Neuronal stem cell (in vitro differentiated cells): ENCODE measurements at regions not wholly inside any gene's neighbourhood (a gene's known extent, or its start where the extent isn't known, plus 50 kb on each side); places are given as distances from the start of the nearest gene placed in this dataset.

Experiments
- DNase-seq: peaks from one replicate; pipeline ENCODE4 v3.0.0-alpha.2; 2013; ENCODE audit warnings: low spot score
- H2AFZ ChIP-seq: one replicate; pipeline ENCODE4 v1.6.1; 2013; ENCODE audit warnings: mild to moderate bottlenecking, low read length, inconsistent platforms
- H2AK5ac ChIP-seq: 2 replicates; pipeline ENCODE4 v1.6.1; 2013; ENCODE audit warnings: low read depth, mild to moderate bottlenecking, inconsistent platforms, low read length, moderate library complexity, mixed read lengths
- H2BK120ac ChIP-seq: 2 replicates; pipeline ENCODE4 v1.6.1; 2013; ENCODE audit warnings: low read depth, mild to moderate bottlenecking, inconsistent platforms, low read length, moderate library complexity, mixed read lengths
- H2BK12ac ChIP-seq: one replicate; pipeline ENCODE4 v1.6.1; 2013; ENCODE audit warnings: low read length, inconsistent platforms
- H2BK15ac ChIP-seq: 2 replicates; pipeline ENCODE4 v1.6.1; 2013; ENCODE audit warnings: mild to moderate bottlenecking, low read length, inconsistent platforms, mixed read lengths
- H2BK5ac ChIP-seq: one replicate; pipeline ENCODE4 v1.6.1; 2013; ENCODE audit warnings: inconsistent platforms, mild to moderate bottlenecking, low read length, moderate library complexity
- H3K14ac ChIP-seq: one replicate; pipeline ENCODE4 v1.6.1; 2013; ENCODE audit warnings: low read length, inconsistent platforms
- H3K18ac ChIP-seq: 2 replicates; pipeline ENCODE4 v1.6.1; 2013; ENCODE audit warnings: low read length, inconsistent platforms
- H3K23ac ChIP-seq: 2 replicates; pipeline ENCODE4 v1.6.1; 2013; ENCODE audit warnings: low read depth, mild to moderate bottlenecking, mixed read lengths, low read length, inconsistent platforms; ENCODE audit not compliant: poor library complexity
- H3K27ac ChIP-seq: replicated peaks from 3 replicates; pipeline ENCODE4 v1.5.1; 2013; ENCODE audit warnings: low read length, inconsistent platforms
- H3K27me3 ChIP-seq, 3 experiments: 2 replicates each; pipeline ENCODE4 v1.6.1; 2013; ENCODE audit warnings: low read length in 3 of 3, mild to moderate bottlenecking in 2 of 3, inconsistent platforms in 1 of 3, low read depth in 1 of 3, mixed read lengths in 1 of 3, moderate library complexity in 1 of 3; ENCODE audit not compliant: control insufficient read depth in 3 of 3, insufficient read depth in 3 of 3
- H3K36me3 ChIP-seq, 2 donors: replicated peaks in 1 of 2; 2 replicates each; pipeline ENCODE4 v1.6.1; 2013; ENCODE audit warnings: low read length in 2 of 2; ENCODE audit not compliant: control insufficient read depth in 2 of 2, insufficient read depth in 2 of 2
- H3K4ac ChIP-seq: 2 replicates; pipeline ENCODE4 v1.6.1; 2013; ENCODE audit warnings: inconsistent platforms, mild to moderate bottlenecking, low read length, moderate library complexity
- H3K4me1 ChIP-seq, 2 donors: 1 replicate in 1 of 2; 2 replicates in 1 of 2; pipeline ENCODE4 v1.6.1; 2013; ENCODE audit warnings: low read length in 2 of 2, low read depth in 1 of 2; ENCODE audit not compliant: control insufficient read depth in 2 of 2, insufficient read depth in 1 of 2
- H3K4me2 ChIP-seq: one replicate; pipeline ENCODE4 v1.6.1; 2013; ENCODE audit warnings: mild to moderate bottlenecking, low read length, inconsistent platforms; ENCODE audit not compliant: insufficient read depth, poor library complexity, severe bottlenecking
- H3K4me3 ChIP-seq, 2 donors: 2 replicates each; pipeline ENCODE4 v1.5.1; 2013; ENCODE audit warnings: low read length in 2 of 2, mild to moderate bottlenecking in 2 of 2, inconsistent platforms in 1 of 2, moderate library complexity in 1 of 2
- H3K79me1 ChIP-seq: one replicate; pipeline ENCODE4 v1.6.1; 2013; ENCODE audit warnings: low read depth, mild to moderate bottlenecking, inconsistent platforms, low read length, moderate library complexity
- H3K9ac ChIP-seq: one replicate; pipeline ENCODE4 v1.6.1; 2013; ENCODE audit warnings: mild to moderate bottlenecking, low read depth, low read length, inconsistent platforms; ENCODE audit not compliant: poor library complexity
- H3K9me3 ChIP-seq, 2 donors: replicated peaks in 1 of 2; 2 replicates each; pipeline versions ENCODE3 to v1.6.1; 2013; ENCODE audit warnings: low read length in 2 of 2, mild to moderate bottlenecking in 2 of 2, inconsistent platforms in 1 of 2, low read depth in 1 of 2, mixed read lengths in 1 of 2, moderate library complexity in 1 of 2; ENCODE audit not compliant: control insufficient read depth in 2 of 2, insufficient read depth in 1 of 2
- H4K8ac ChIP-seq: one replicate; pipeline ENCODE4 v1.6.1; 2013; ENCODE audit warnings: low read depth, mild to moderate bottlenecking, inconsistent platforms, low read length, moderate library complexity
- H4K91ac ChIP-seq: one replicate; pipeline ENCODE4 v1.6.1; 2013; ENCODE audit warnings: low read length, low read depth, mild to moderate bottlenecking, inconsistent platforms; ENCODE audit not compliant: poor library complexity
- WGBS, 2 donors: extraction: QIAGEN DNeasy Blood & Tissue Kit; methylation state at CpG; one replicate each; pipeline ENCODE4 v1.1.7; 2013; ENCODE audit warnings: missing lambda C conversion rate in 2 of 2, mixed read lengths in 1 of 2; ENCODE audit not compliant: insufficient read length in 2 of 2, insufficient replicate concordance in 1 of 2; ENCODE audit errors: extremely low coverage in 2 of 2; 5-methylcytosine and 5-hydroxymethylcytosine counted together

- no CpG with 5 or more reads among the region's 4 CpGs for WGBS, 2 donors
- Histone ChIP-seq H3K4me1 (peaks cover 0 to 6% of the 10 kb centered on the region in 2 donors), H2BK15ac (no peak overlapping the region)
These were observed 278.2 kb upstream of the PRDM1 start for GRCh38 chr6:105807905-105808304.

GRCh38 chr6:105806486-105806920 lies 279.6 kb upstream of the PRDM1 start:
- no peak overlapping the region for H3K9ac ChIP-seq
- no peaks in the 10 kb centered on the region for H3K9me3 ChIP-seq
- no peak overlapping the region for H2BK120ac ChIP-seq
- no peak overlapping the region for H3K23ac ChIP-seq
- H3K4me2 ChIP-seq: no peak overlapping the region
- no peak overlapping the region for H2BK15ac ChIP-seq
- H2AK5ac ChIP-seq: no peak overlapping the region
- no peak for DNase-seq
- no peak overlapping the region for H2BK12ac ChIP-seq
- no peaks in the 10 kb centered on the region for H3K79me1 ChIP-seq
- H4K91ac ChIP-seq: no peak overlapping the region
- no peak overlapping the region for H3K14ac ChIP-seq
- H3K4me1 ChIP-seq: peaks cover 0 to 6% of the 10 kb centered on the region in 2 donors
- no peaks in the 10 kb centered on the region for H3K27me3 ChIP-seq
- H3K4me3 ChIP-seq: no peak overlapping the region
- no peak overlapping the region for H2BK5ac ChIP-seq
- no peaks in the 10 kb centered on the region for H3K36me3 ChIP-seq
- no peak overlapping the region for H3K18ac ChIP-seq
- no peak overlapping the region for H2AFZ ChIP-seq
- H4K8ac ChIP-seq: no peak overlapping the region
- no peak overlapping the region for H3K4ac ChIP-seq
- no CpG with 5 or more reads among the region's 3 CpGs for WGBS, 2 donors
- H3K27ac ChIP-seq: no peak overlapping the region

More at GRCh38 chr6:105807905-105808304, 278.2 kb upstream of the PRDM1 start:
- H3K9me3 ChIP-seq: no peaks in the 10 kb centered on the region
- H3K36me3 ChIP-seq: no peaks in the 10 kb centered on the region
- no peak overlapping the region for H3K9ac ChIP-seq
- H2AFZ ChIP-seq: no peak overlapping the region
- no peak overlapping the region for H2BK12ac ChIP-seq
- H3K14ac ChIP-seq: no peak overlapping the region
- H2BK5ac ChIP-seq: no peak overlapping the region
- DNase-seq: no peak
- no peaks in the 10 kb centered on the region for H3K79me1 ChIP-seq
- no peak overlapping the region for H3K27ac ChIP-seq
- no peak overlapping the region for H2AK5ac ChIP-seq
- H3K4ac ChIP-seq: no peak overlapping the region
- H3K18ac ChIP-seq: no peak overlapping the region
- no peak overlapping the region for H3K4me2 ChIP-seq
- H4K8ac ChIP-seq: no peak overlapping the region
- H3K27me3 ChIP-seq: no peaks in the 10 kb centered on the region
- no peak overlapping the region for H3K4me3 ChIP-seq
- H2BK120ac ChIP-seq: no peak overlapping the region
- no peak overlapping the region for H3K23ac ChIP-seq
- no peak overlapping the region for H4K91ac ChIP-seq

- DNase-seq: no peak
- no peak overlapping the region for H2BK12ac ChIP-seq
- no peak overlapping the region for H2AFZ ChIP-seq
- no CpG with 5 or more reads among the region's 2 CpGs for WGBS, 2 donors
- H2BK15ac ChIP-seq: no peak overlapping the region
- no peak overlapping the region for H2BK120ac ChIP-seq
- no peak overlapping the region for H3K23ac ChIP-seq
- H3K27me3 ChIP-seq: no peaks in the 10 kb centered on the region
- no peak overlapping the region for H3K4me3 ChIP-seq
- no peaks in the 10 kb centered on the region for H3K36me3 ChIP-seq
- no peak overlapping the region for H3K4me2 ChIP-seq
- H2AK5ac ChIP-seq: no peak overlapping the region
- no peak overlapping the region for H3K18ac ChIP-seq
- H3K79me1 ChIP-seq: no peaks in the 10 kb centered on the region
- H4K8ac ChIP-seq: no peak overlapping the region
- H3K4ac ChIP-seq: no peak overlapping the region
- H2BK5ac ChIP-seq: no peak overlapping the region
- no peak overlapping the region for H3K27ac ChIP-seq
- H3K4me1 ChIP-seq: peaks cover 0 to 2% of the 10 kb centered on the region in 2 donors
- H3K14ac ChIP-seq: no peak overlapping the region
- no peak overlapping the region for H3K9ac ChIP-seq
- H4K91ac ChIP-seq: no peak overlapping the region
- no peaks in the 10 kb centered on the region for H3K9me3 ChIP-seq
These were observed 280.6 kb upstream of the PRDM1 start for GRCh38 chr6:105805501-105806023.

- no CpG with 5 or more reads among the region's 3 CpGs for WGBS, 2 donors
- no peak overlapping the region for H2BK15ac ChIP-seq
- H3K36me3 ChIP-seq: no peaks in the 10 kb centered on the region
- no peak overlapping the region for H3K23ac ChIP-seq
- no peak for DNase-seq
- no peak overlapping the region for H3K27ac ChIP-seq
- H2AK5ac ChIP-seq: no peak overlapping the region
- H3K9me3 ChIP-seq: no peaks in the 10 kb centered on the region
- no peak overlapping the region for H2BK12ac ChIP-seq
- H3K9ac ChIP-seq: no peak overlapping the region
- H3K4me1 ChIP-seq: no peaks in the 10 kb centered on the region
- H2AFZ ChIP-seq: no peak overlapping the region
- no peak overlapping the region for H4K91ac ChIP-seq
- no peaks in the 10 kb centered on the region for H3K27me3 ChIP-seq
- no peak overlapping the region for H4K8ac ChIP-seq
- H3K4me3 ChIP-seq: no peak overlapping the region
- no peak overlapping the region for H2BK5ac ChIP-seq
- no peak overlapping the region for H3K18ac ChIP-seq
- no peak overlapping the region for H2BK120ac ChIP-seq
- H3K4me2 ChIP-seq: no peak overlapping the region
- H3K4ac ChIP-seq: no peak overlapping the region
- no peaks in the 10 kb centered on the region for H3K79me1 ChIP-seq
- H3K14ac ChIP-seq: no peak overlapping the region
These were observed 281.7 kb upstream of the PRDM1 start for GRCh38 chr6:105804424-105804823.
